GM12864 (cell line): ENCODE measurements at regions not wholly inside any gene's neighbourhood (a gene's known extent, or its start where the extent isn't known, plus 50 kb on each side); places are given as distances from the start of the nearest gene placed in this dataset.
"Not testable (repeated sequence)": the region's sequence is repeated elsewhere in the genome, so short reads cannot be mapped to it uniquely, and the experiment has no call there.

ENCODE experiments used
- DNase-seq: peaks from one replicate; pipeline ENCODE4 v3.0.0-alpha.2; 2011; ENCODE audit warnings: low read depth
- H3K4me3 ChIP-seq: 2 replicates; pipeline ENCODE4 v1.5.1; 2011; ENCODE audit warnings: mild to moderate bottlenecking, low read depth, low read length, control low read depth
- TF ChIP-seq, protein P1 (sequence below): IDR thresholded peaks from 2 replicates; pipeline ENCODE4 v1.5.1; 2011; ENCODE audit warnings: low read depth, mild to moderate bottlenecking, moderate library complexity, low read length, control low read depth, inconsistent platforms; ENCODE audit errors: missing control alignments

GRCh38 chr14:80275208-80275850 lies 64.0 kb upstream of the DIO2 start:
- TF ChIP-seq, protein P1, sequence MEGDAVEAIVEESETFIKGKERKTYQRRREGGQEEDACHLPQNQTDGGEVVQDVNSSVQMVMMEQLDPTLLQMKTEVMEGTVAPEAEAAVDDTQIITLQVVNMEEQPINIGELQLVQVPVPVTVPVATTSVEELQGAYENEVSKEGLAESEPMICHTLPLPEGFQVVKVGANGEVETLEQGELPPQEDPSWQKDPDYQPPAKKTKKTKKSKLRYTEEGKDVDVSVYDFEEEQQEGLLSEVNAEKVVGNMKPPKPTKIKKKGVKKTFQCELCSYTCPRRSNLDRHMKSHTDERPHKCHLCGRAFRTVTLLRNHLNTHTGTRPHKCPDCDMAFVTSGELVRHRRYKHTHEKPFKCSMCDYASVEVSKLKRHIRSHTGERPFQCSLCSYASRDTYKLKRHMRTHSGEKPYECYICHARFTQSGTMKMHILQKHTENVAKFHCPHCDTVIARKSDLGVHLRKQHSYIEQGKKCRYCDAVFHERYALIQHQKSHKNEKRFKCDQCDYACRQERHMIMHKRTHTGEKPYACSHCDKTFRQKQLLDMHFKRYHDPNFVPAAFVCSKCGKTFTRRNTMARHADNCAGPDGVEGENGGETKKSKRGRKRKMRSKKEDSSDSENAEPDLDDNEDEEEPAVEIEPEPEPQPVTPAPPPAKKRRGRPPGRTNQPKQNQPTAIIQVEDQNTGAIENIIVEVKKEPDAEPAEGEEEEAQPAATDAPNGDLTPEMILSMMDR = no peak
- no peak for DNase-seq
- H3K4me3 ChIP-seq = no peak overlapping the region

DNA sequence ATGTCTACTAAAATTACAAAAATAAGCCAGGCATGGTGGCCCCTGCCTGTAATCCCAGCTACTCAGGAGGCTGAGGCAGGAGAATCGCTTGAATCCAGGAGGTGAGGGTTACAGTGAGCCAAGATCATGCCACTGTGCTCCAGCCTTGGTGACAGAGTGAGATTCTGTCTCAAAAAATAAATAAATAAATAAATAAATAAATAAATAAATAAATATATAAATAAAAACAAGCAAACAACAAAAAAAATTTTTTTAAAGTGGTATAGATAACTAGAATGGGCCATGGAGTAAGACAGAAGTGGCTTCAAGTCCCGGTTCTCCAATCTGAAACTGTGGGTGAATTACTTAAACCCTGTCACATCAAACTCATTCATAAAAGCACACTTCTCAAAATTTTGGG lies 63.0 kb upstream of the DIO2 start:
- H3K4me3 ChIP-seq, DNase-seq: not testable (repeated sequence)

DNA sequence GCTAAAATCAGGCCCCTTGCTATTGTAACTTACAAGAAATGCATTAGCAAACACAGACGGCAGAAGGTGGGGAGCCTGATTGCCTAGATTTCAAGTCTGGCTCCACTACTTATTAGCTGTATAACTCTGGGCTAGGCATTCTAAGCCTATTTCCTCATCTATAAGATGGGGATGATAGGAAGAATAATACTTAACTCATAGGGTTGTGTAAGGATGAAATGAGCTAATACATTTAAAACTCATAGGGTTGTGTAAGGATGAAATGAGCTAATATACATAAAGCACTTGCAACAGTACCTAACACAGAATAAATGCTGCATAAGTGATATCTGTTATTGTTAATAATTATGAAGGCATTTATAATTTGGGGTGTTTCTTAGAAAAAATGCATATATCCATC lies 60.1 kb upstream of the DIO2 start:
- DNase-seq = no peak
- TF ChIP-seq, protein P1 = no peak
- H3K4me3 ChIP-seq = no peak overlapping the region

GRCh38 chr14:80269353-80269925 lies 58.1 kb upstream of the DIO2 start:
- TF ChIP-seq, protein P1 = no peak
- no peak overlapping the region for H3K4me3 ChIP-seq
- no peak for DNase-seq

DNA sequence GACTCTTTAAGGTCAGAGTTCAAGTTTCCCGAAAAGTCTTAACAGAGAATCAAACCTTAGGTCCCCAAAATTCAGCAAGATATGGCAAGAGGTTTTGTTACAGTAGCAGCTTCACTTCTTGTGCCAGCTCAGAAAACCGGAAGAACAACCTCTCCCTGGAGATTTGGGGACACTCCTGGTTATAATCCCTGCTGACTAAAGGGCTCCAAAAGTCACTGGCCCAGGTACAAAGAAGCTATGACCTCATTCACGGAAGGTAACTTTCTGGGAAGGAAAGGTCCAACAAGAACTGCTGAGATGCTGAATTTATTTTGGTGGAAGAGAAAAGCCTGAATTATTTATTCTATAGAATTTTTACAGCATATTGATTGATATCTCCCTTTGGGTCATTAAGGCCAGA lies 55.6 kb upstream of the DIO2 start:
- no peak overlapping the region for H3K4me3 ChIP-seq
- no peak for DNase-seq
- TF ChIP-seq, protein P1 = no peak

- no peak overlapping the region for H3K4me3 ChIP-seq
- no peak for DNase-seq
- TF ChIP-seq, protein P1 = no peak
Measured at GRCh38 chr14:80264702-80265101, 53.4 kb upstream of the DIO2 start.
